SK-N-SH treated with all-trans-retinoic acid at 6 μM for 48 hours (cell line): ENCODE measurements at regions not wholly inside any gene's neighbourhood (a gene's known extent, or its start where the extent isn't known, plus 50 kb on each side); places are given as distances from the start of the nearest gene placed in this dataset.

Experiments
- ATAC-seq: fragments of 200-7000 bp; cut with Tn5 transposase; 3 replicates; pipeline ENCODE4 v1.9.1; 2020; ENCODE audit warnings: mild to moderate bottlenecking, moderate library complexity
- ARNTL ChIP-seq: fragments of 450-650 bp; formaldehyde crosslinking; IDR thresholded peaks from 2 replicates; pipeline ENCODE4 v1.5.0; 2020; ENCODE audit warnings: low read depth, mild to moderate bottlenecking, moderate library complexity, borderline replicate concordance
- BACH2 ChIP-seq: fragments of 250-450 bp; sonication (Bioruptor Pico); IDR thresholded peaks from 2 replicates; pipeline ENCODE4 v1.9.0; 2021; ENCODE audit warnings: mild to moderate bottlenecking, borderline replicate concordance
- CSDC2 ChIP-seq: fragments of 250-450 bp; sonication (Bioruptor Pico); IDR thresholded peaks from 2 replicates; pipeline ENCODE4 v1.5.0; 2020; ENCODE audit warnings: mild to moderate bottlenecking, moderate library complexity
- ESRRG ChIP-seq: fragments of 250-450 bp; sonication (Bioruptor Pico); IDR thresholded peaks from 2 replicates; pipeline ENCODE4 v1.6.1; 2021; ENCODE audit warnings: mild to moderate bottlenecking
- GLIS3 ChIP-seq: fragments of 250-450 bp; sonication (Bioruptor Pico); IDR thresholded peaks from 2 replicates; pipeline ENCODE4 v1.5.0; 2020; ENCODE audit warnings: mild to moderate bottlenecking, moderate library complexity
- ISL1 ChIP-seq: fragments of 250-450 bp; sonication (Bioruptor Pico); IDR thresholded peaks from 2 replicates; pipeline ENCODE4 v2.1.2; 2022; ENCODE audit warnings: mild to moderate bottlenecking, moderate library complexity
- OSR1 ChIP-seq: fragments of 250-450 bp; sonication (Bioruptor Pico); IDR thresholded peaks from 2 replicates; pipeline ENCODE4 v1.8.0; 2022; ENCODE audit warnings: moderate library complexity, mild to moderate bottlenecking, inconsistent platforms
- SNAI2 ChIP-seq: fragments of 250-450 bp; sonication (Bioruptor Pico); IDR thresholded peaks from 2 replicates; pipeline ENCODE4 v1.5.0; 2020; ENCODE audit warnings: mild to moderate bottlenecking, moderate library complexity
- TCF4 ChIP-seq: fragments of 250-450 bp; sonication (Bioruptor Pico); IDR thresholded peaks from 2 replicates; pipeline ENCODE4 v1.8.0; 2021; ENCODE audit warnings: mild to moderate bottlenecking, moderate library complexity, borderline replicate concordance
- TOX ChIP-seq: fragments of 250-450 bp; sonication (Bioruptor Pico); IDR thresholded peaks from 2 replicates; pipeline ENCODE4 v1.8.0; 2021; ENCODE audit warnings: mild to moderate bottlenecking, moderate library complexity, borderline replicate concordance
- ZC3H10 ChIP-seq: fragments of 250-450 bp; sonication (Bioruptor Pico); IDR thresholded peaks from 2 replicates; pipeline ENCODE4 v1.5.1; 2021; ENCODE audit warnings: mild to moderate bottlenecking, moderate library complexity
- ZFP3 ChIP-seq: fragments of 250-450 bp; sonication (Bioruptor Pico); IDR thresholded peaks from 2 replicates; pipeline ENCODE4 v1.5.0; 2020; ENCODE audit warnings: mild to moderate bottlenecking, moderate library complexity
- ZFP30 ChIP-seq: fragments of 450-650 bp; formaldehyde crosslinking; IDR thresholded peaks from 2 replicates; pipeline ENCODE4 v1.5.0; 2022; ENCODE audit warnings: mild to moderate bottlenecking, moderate library complexity
- ZNF565 ChIP-seq: fragments of 450-650 bp; formaldehyde crosslinking; conservative IDR thresholded peaks from 2 replicates; pipeline ENCODE4 v1.5.0; 2020; ENCODE audit warnings: low read depth, mild to moderate bottlenecking, moderate library complexity
- ZNF70 ChIP-seq: fragments of 450-650 bp; formaldehyde crosslinking; IDR thresholded peaks from 2 replicates; pipeline ENCODE4 v1.5.0; 2020; ENCODE audit warnings: mild to moderate bottlenecking, moderate library complexity
- ZNF8 ChIP-seq: fragments of 450-650 bp; formaldehyde crosslinking; IDR thresholded peaks from 2 replicates; pipeline ENCODE4 v1.5.0; 2020; ENCODE audit warnings: mild to moderate bottlenecking, moderate library complexity
- TF ChIP-seq, protein P1 (sequence below): fragments of 250-450 bp; sonication (Bioruptor Pico); IDR thresholded peaks from 2 replicates; pipeline ENCODE4 v1.5.0; 2020; ENCODE audit warnings: mild to moderate bottlenecking, moderate library complexity
- TF ChIP-seq, protein P2 (sequence below): fragments of 250-450 bp; sonication (Bioruptor Pico); IDR thresholded peaks from 2 replicates; pipeline ENCODE4 v1.8.0; 2021; ENCODE audit warnings: low read depth, mild to moderate bottlenecking, moderate library complexity, borderline replicate concordance
- TF ChIP-seq, protein P3 (sequence below): fragments of 250-450 bp; sonication (Bioruptor Pico); IDR thresholded peaks from 2 replicates; pipeline ENCODE4 v1.5.1; 2020; ENCODE audit warnings: low read depth, mild to moderate bottlenecking, moderate library complexity
- TF ChIP-seq, protein P4 (sequence below): fragments of 250-450 bp; sonication (Bioruptor Pico); IDR thresholded peaks from 2 replicates; pipeline ENCODE4 v1.5.1; 2021; ENCODE audit warnings: mild to moderate bottlenecking, moderate library complexity

DNA sequence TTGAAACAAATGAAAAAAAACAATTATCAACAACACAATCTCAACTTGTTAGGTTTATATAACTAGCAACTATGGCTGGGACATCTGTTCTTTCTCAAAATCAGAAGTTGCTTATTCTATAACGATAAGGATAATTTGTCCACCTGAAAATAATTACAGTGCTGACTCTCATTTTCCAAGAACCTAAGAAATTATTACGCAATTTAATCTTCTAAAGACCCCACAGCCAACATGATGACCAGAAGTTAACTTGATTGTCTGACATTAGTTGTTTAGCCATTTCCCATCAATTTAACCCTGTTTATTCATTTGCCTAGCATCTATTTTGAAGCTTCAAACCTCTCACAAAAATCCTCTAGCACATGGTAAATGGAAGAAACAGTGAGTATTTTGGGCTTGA lies 293.8 kb downstream of the ELAVL2 start:
- no peak for ATAC-seq
- TF ChIP-seq ESRRG (no peak), TCF4 (CRISPR knock-in tag) (peak; percentile 37; the same call in 1 of the 2 replicates)

DNA sequence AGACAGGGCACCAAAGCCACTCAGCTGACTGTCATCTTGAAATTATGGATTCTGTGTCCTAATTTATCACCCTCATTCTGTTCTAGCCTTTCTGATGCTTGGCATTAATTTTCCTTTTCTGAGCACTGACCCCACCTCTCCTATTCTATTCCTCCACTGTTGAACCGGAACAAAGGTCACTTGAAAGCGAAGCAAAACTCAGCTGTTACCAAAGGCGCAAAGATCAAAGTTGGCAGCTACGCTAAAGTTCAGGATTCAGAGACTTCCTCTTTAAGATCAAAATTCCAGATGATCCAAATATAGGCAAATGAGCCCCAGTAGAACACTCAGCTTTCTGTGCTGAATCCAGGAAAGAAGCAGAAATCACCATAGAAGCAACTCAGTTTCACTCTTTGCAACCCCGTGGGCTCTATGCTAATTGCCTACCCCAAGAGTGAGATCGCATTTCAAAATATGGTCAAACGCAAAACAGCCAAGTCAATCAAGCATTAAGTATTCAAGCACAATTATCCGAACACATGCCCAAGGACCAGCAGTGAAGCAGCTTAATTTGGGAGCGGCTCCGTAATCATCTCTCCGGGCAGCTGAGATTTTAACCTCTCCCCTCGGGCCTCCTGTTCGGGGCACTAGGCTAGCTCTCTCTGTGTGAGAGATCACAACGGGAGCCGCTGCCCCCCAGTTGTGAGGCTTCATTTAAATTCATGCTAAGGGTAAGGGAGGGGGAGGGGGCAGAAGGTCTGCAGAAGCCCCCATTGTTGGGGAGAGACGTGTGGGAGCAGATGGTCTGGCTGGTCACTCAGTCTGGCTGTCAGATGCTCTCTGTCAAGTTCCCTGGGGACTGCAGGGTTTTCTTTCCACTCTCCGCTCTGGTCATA lies 288.6 kb downstream of the ELAVL2 start:
- ATAC-seq = no peak
- TF ChIP-seq ZFP3 (CRISPR knock-in tag) = no peak
- TF ChIP-seq, protein P1, sequence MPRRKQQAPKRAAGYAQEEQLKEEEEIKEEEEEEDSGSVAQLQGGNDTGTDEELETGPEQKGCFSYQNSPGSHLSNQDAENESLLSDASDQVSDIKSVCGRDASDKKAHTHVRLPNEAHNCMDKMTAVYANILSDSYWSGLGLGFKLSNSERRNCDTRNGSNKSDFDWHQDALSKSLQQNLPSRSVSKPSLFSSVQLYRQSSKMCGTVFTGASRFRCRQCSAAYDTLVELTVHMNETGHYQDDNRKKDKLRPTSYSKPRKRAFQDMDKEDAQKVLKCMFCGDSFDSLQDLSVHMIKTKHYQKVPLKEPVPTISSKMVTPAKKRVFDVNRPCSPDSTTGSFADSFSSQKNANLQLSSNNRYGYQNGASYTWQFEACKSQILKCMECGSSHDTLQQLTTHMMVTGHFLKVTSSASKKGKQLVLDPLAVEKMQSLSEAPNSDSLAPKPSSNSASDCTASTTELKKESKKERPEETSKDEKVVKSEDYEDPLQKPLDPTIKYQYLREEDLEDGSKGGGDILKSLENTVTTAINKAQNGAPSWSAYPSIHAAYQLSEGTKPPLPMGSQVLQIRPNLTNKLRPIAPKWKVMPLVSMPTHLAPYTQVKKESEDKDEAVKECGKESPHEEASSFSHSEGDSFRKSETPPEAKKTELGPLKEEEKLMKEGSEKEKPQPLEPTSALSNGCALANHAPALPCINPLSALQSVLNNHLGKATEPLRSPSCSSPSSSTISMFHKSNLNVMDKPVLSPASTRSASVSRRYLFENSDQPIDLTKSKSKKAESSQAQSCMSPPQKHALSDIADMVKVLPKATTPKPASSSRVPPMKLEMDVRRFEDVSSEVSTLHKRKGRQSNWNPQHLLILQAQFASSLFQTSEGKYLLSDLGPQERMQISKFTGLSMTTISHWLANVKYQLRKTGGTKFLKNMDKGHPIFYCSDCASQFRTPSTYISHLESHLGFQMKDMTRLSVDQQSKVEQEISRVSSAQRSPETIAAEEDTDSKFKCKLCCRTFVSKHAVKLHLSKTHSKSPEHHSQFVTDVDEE (CRISPR knock-in tag) = no peak
- no peak for TF ChIP-seq BACH2 (CRISPR knock-in tag)
- no peak for TF ChIP-seq ZFP30 (CRISPR knock-in tag)
- TF ChIP-seq SNAI2 = no peak
- TF ChIP-seq, protein P2, sequence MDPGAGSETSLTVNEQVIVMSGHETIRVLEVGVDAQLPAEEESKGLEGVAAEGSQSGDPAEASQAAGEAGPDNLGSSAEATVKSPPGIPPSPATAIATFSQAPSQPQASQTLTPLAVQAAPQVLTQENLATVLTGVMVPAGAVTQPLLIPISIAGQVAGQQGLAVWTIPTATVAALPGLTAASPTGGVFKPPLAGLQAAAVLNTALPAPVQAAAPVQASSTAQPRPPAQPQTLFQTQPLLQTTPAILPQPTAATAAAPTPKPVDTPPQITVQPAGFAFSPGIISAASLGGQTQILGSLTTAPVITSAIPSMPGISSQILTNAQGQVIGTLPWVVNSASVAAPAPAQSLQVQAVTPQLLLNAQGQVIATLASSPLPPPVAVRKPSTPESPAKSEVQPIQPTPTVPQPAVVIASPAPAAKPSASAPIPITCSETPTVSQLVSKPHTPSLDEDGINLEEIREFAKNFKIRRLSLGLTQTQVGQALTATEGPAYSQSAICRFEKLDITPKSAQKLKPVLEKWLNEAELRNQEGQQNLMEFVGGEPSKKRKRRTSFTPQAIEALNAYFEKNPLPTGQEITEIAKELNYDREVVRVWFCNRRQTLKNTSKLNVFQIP (CRISPR knock-in tag) = no peak
- no peak for TF ChIP-seq TOX (CRISPR knock-in tag)
- no peak for TF ChIP-seq CSDC2 (CRISPR knock-in tag)
- no peak for TF ChIP-seq ZNF8 (CRISPR knock-in tag)
- TF ChIP-seq OSR1 = no peak
- TF ChIP-seq, protein P3, sequence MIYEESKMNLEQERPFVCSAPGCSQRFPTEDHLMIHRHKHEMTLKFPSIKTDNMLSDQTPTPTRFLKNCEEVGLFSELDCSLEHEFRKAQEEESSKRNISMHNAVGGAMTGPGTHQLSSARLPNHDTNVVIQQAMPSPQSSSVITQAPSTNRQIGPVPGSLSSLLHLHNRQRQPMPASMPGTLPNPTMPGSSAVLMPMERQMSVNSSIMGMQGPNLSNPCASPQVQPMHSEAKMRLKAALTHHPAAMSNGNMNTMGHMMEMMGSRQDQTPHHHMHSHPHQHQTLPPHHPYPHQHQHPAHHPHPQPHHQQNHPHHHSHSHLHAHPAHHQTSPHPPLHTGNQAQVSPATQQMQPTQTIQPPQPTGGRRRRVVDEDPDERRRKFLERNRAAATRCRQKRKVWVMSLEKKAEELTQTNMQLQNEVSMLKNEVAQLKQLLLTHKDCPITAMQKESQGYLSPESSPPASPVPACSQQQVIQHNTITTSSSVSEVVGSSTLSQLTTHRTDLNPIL (CRISPR knock-in tag) = no peak
- TF ChIP-seq, protein P4, sequence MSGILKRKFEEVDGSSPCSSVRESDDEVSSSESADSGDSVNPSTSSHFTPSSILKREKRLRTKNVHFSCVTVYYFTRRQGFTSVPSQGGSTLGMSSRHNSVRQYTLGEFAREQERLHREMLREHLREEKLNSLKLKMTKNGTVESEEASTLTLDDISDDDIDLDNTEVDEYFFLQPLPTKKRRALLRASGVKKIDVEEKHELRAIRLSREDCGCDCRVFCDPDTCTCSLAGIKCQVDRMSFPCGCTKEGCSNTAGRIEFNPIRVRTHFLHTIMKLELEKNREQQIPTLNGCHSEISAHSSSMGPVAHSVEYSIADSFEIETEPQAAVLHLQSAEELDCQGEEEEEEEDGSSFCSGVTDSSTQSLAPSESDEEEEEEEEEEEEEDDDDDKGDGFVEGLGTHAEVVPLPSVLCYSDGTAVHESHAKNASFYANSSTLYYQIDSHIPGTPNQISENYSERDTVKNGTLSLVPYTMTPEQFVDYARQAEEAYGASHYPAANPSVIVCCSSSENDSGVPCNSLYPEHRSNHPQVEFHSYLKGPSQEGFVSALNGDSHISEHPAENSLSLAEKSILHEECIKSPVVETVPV (CRISPR knock-in tag) = no peak

DNA sequence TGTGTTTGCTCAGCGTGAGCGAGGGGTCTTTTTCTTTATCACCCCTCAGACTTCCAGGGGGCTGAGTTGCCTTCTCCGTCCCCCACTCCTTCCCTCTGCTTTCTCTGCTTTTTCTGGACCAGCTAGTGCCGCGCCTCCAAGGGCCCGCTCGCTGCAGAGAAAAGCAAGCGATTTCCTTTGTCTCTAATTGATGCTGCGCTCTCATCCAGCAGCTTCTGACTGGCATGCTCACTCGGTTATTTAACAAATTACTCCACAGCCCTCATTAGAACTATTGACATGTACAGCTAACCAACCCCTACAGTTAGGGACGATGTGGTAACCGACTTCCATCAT lies 288.0 kb downstream of the ELAVL2 start:
- ATAC-seq = no peak
- no peak for TF ChIP-seq ZNF70 (CRISPR knock-in tag)
- TF ChIP-seq ZFP3 (CRISPR knock-in tag) = no peak
- TF ChIP-seq ZNF565 (CRISPR knock-in tag) = no peak
- TF ChIP-seq ARNTL = no peak
- TF ChIP-seq, protein P4 (CRISPR knock-in tag) = no peak
- no peak for TF ChIP-seq ISL1 (CRISPR knock-in tag)
- TF ChIP-seq, protein P1 (CRISPR knock-in tag) = no peak
- no peak for TF ChIP-seq CSDC2 (CRISPR knock-in tag)
- TF ChIP-seq ESRRG = no peak
- no peak for TF ChIP-seq ZFP30 (CRISPR knock-in tag)
- no peak for TF ChIP-seq GLIS3 (CRISPR knock-in tag)
- TF ChIP-seq, protein P3 (CRISPR knock-in tag) = no peak
- TF ChIP-seq ZC3H10 = no peak
- TF ChIP-seq TOX (CRISPR knock-in tag) = no peak
- no peak for TF ChIP-seq TCF4 (CRISPR knock-in tag)
- TF ChIP-seq, protein P2 (CRISPR knock-in tag) = no peak
- TF ChIP-seq OSR1 = no peak
